ENCODE measurements at regions not wholly inside any gene's neighbourhood (a gene's known extent, or its start where the extent isn't known, plus 50 kb on each side); places are given as distances from the start of the nearest gene placed in this dataset.

GRCh38 chr15:70167155-70167554 lies 69.4 kb upstream of the TLE3 start:
- Histone ChIP-seq H2BK15ac (ENCODE audit: low read depth, low read length) (no peak overlapping the region), H3K79me1 (ENCODE audit: insufficient read depth, low read depth, low read length, poor library complexity, severe bottlenecking) (no peaks in the 10 kb centered on the region), H3K27me3 (ENCODE audit: insufficient read depth, low read length) (no peaks in the 10 kb centered on the region), H2AK5ac (ENCODE audit: insufficient read length, low read length) (no peak overlapping the region), H2BK12ac (ENCODE audit: insufficient read length, low read depth, low read length) (no peak overlapping the region), H3K23me2 (ENCODE audit: insufficient read length, low read depth, low read length, poor library complexity, severe bottlenecking) (no peaks in the 10 kb centered on the region), H3K4me2 (ENCODE audit: insufficient read depth, insufficient read length, low read length) (no peak overlapping the region), H3K4ac (ENCODE audit: low read depth, low read length) (no peak overlapping the region), H3K4me1 (ENCODE audit: insufficient read depth, low read length) (no peaks in the 10 kb centered on the region), H3K9me3 (ENCODE audit: control insufficient read depth, low read depth, low read length) (no peaks in the 10 kb centered on the region), H3K23ac (ENCODE audit: insufficient read length, low read depth, low read length) (no peak overlapping the region), H2BK120ac (ENCODE audit: low read depth, low read length, poor library complexity, severe bottlenecking) (no peak overlapping the region), H4K8ac (replicated peaks; ENCODE audit: insufficient read length, low read depth, low read length) (no peak overlapping the region), H4K91ac (ENCODE audit: insufficient read length, low read depth, low read length) (no peak overlapping the region), H2AFZ (ENCODE audit: low read length) (no peak overlapping the region), H3K14ac (ENCODE audit: insufficient read depth, low read length) (no peak overlapping the region; the same call in 1 of the 2 replicates), H3K27ac (ENCODE audit: insufficient read length, low read depth, low read length) (no peak overlapping the region), H3K9ac (ENCODE audit: extremely low read depth, insufficient read length, low read length) (no peak overlapping the region), H2BK20ac (ENCODE audit: low read depth, low read length, poor library complexity, severe bottlenecking) (no peak overlapping the region), H3T11ph (ENCODE audit: low read length) (no peak overlapping the region), H2BK5ac (ENCODE audit: insufficient read length, low read length) (no peak overlapping the region), H3K79me2 (ENCODE audit: insufficient read depth, low read length) (no peaks in the 10 kb centered on the region), H4K5ac (ENCODE audit: insufficient read length, low read depth, low read length) (no peak overlapping the region), H4K20me1 (ENCODE audit: control insufficient read depth, insufficient read depth, insufficient read length) (no peaks in the 10 kb centered on the region), H3K18ac (ENCODE audit: insufficient read length, low read depth, low read length) (no peak overlapping the region), H3K56ac (ENCODE audit: insufficient read length, low read depth, low read length) (no peak overlapping the region)
- H3K27me3 Mint-ChIP-seq (ENCODE audit: low read depth), result no peaks in the 10 kb centered on the region; the same call in none of the 2 replicates
- H3K9me3 Mint-ChIP-seq, result no peaks in the 10 kb centered on the region
- no peak for TF ChIP-seq CTCF (conservative IDR thresholded peaks at IDR 0.05)
- no CpG with 5 or more reads among the region's 3 CpGs for WGBS (ENCODE audit: extremely low coverage, insufficient read length, low lambda C conversion rate)
- H3K27ac Mint-ChIP-seq, result no peak overlapping the region
- no peak overlapping the region for H3K4me3 Mint-ChIP-seq
- DNase-seq, result no peak
- H3K4me1 Mint-ChIP-seq, result peaks cover 14 to 16% of the 10 kb centered on the region in 2 experiments
- H3K36me3 Mint-ChIP-seq (ENCODE audit: insufficient read depth in 1 of 3, low read depth in 3 of 3), result no peaks in the 10 kb centered on the region; a peak in 1 of 7 replicates
